Lower leg skin (tissue), 3 donors: ENCODE measurements at regions not wholly inside any gene's neighbourhood (a gene's known extent, or its start where the extent isn't known, plus 50 kb on each side); places are given as distances from the start of the nearest gene placed in this dataset.

ENCODE experiments used
- POLR2A ChIP-seq, 2 donors: fragments of 450-650 bp; IDR thresholded peaks; one replicate each; pipeline ENCODE4 v1.6.1; 2016 to 2017; ENCODE audit warnings: antibody characterized with exemption in 2 of 2, mild to moderate bottlenecking in 1 of 2, moderate library complexity in 1 of 2
- TF ChIP-seq, protein P1 (sequence below), 3 donors: fragments of 450-650 bp; IDR thresholded peaks; one replicate each; pipeline ENCODE4 v1.5.1; 2016; ENCODE audit warnings: antibody characterized with exemption in 3 of 3, mild to moderate bottlenecking in 3 of 3, moderate library complexity in 2 of 3

GRCh38 chr2:8595428-8595805, 86.4 kb upstream of the ID2 start:
- TF ChIP-seq, protein P1, sequence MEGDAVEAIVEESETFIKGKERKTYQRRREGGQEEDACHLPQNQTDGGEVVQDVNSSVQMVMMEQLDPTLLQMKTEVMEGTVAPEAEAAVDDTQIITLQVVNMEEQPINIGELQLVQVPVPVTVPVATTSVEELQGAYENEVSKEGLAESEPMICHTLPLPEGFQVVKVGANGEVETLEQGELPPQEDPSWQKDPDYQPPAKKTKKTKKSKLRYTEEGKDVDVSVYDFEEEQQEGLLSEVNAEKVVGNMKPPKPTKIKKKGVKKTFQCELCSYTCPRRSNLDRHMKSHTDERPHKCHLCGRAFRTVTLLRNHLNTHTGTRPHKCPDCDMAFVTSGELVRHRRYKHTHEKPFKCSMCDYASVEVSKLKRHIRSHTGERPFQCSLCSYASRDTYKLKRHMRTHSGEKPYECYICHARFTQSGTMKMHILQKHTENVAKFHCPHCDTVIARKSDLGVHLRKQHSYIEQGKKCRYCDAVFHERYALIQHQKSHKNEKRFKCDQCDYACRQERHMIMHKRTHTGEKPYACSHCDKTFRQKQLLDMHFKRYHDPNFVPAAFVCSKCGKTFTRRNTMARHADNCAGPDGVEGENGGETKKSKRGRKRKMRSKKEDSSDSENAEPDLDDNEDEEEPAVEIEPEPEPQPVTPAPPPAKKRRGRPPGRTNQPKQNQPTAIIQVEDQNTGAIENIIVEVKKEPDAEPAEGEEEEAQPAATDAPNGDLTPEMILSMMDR (IDR thresholded peaks at IDR 0.05), result no peak
- no peak for TF ChIP-seq POLR2A (IDR thresholded peaks at IDR 0.05)
